CD14-positive monocyte (primary cell): ENCODE measurements at regions not wholly inside any gene's neighbourhood (a gene's known extent, or its start where the extent isn't known, plus 50 kb on each side); places are given as distances from the start of the nearest gene placed in this dataset.

Experiments
- DNase-seq, 3 donors: peaks; one replicate each; pipeline ENCODE4 v3.0.0-alpha.2; 2011 to 2022
- H2AFZ ChIP-seq: 2 replicates; pipeline ENCODE4 v1.6.0; 2012; ENCODE audit warnings: mild to moderate bottlenecking, low read depth, low read length, inconsistent platforms; ENCODE audit not compliant: insufficient read depth, poor library complexity, severe bottlenecking
- H3K27ac ChIP-seq, 2 donors: 1 replicate in 1 of 2; 2 replicates in 1 of 2; pipeline ENCODE4 v1.5.1; 2012 to 2013; ENCODE audit warnings: low read length in 2 of 2, control low read depth in 1 of 2, inconsistent platforms in 1 of 2, low read depth in 1 of 2, mild to moderate bottlenecking in 1 of 2
- H3K27me3 ChIP-seq, 2 donors: one replicate each; pipeline versions ENCODE4 v1.6.0 to v1.6.1; 2011 to 2013; ENCODE audit warnings: low read length in 2 of 2; ENCODE audit not compliant: control insufficient read depth in 2 of 2, insufficient read depth in 2 of 2
- H3K36me3 ChIP-seq, 2 donors: replicated peaks in 1 of 2; 1 replicate in 1 of 2; 2 replicates in 1 of 2; pipeline versions ENCODE4 v1.5.1 to v1.6.1; 2012 to 2013; ENCODE audit warnings: low read length in 2 of 2, control low read depth in 1 of 2, inconsistent platforms in 1 of 2, mild to moderate bottlenecking in 1 of 2; ENCODE audit not compliant: insufficient read depth in 2 of 2, control insufficient read depth in 1 of 2
- H3K4me1 ChIP-seq, 2 donors: 1 replicate in 1 of 2; 2 replicates in 1 of 2; pipeline versions ENCODE4 v1.5.1 to v1.6.1; 2012 to 2013; ENCODE audit warnings: low read length in 2 of 2, control low read depth in 1 of 2, inconsistent platforms in 1 of 2, mild to moderate bottlenecking in 1 of 2, moderate library complexity in 1 of 2; ENCODE audit not compliant: insufficient read depth in 2 of 2, control insufficient read depth in 1 of 2
- H3K4me2 ChIP-seq: replicated peaks from 2 replicates; pipeline ENCODE3; 2012; ENCODE audit warnings: low read length, moderate library complexity, mild to moderate bottlenecking; ENCODE audit not compliant: poor library complexity, severe bottlenecking; ENCODE audit errors: extremely low read depth
- H3K4me3 ChIP-seq, 3 experiments: fragments of 200-600 bp in 1 of 3; sonication (generic) in 1 of 3; replicated peaks in 1 of 3; 1 replicate in 2 of 3; 2 replicates in 1 of 3; pipeline ENCODE4 v1.5.1; 2011 to 2013; ENCODE audit warnings: low read length in 3 of 3, mild to moderate bottlenecking in 3 of 3, control low read depth in 2 of 3, low read depth in 2 of 3, inconsistent platforms in 1 of 3, moderate library complexity in 1 of 3
- H3K79me2 ChIP-seq: 2 replicates; pipeline ENCODE4 v1.6.0; 2012; ENCODE audit warnings: mild to moderate bottlenecking, control low read depth, inconsistent platforms, low read length, moderate library complexity; ENCODE audit not compliant: insufficient read depth
- H3K9ac ChIP-seq: 2 replicates; pipeline ENCODE4 v1.6.0; 2017; ENCODE audit warnings: low read length, mild to moderate bottlenecking; ENCODE audit not compliant: insufficient read depth, poor library complexity, severe bottlenecking
- H3K9me3 ChIP-seq, 2 donors: replicated peaks in 1 of 2; 1 replicate in 1 of 2; 2 replicates in 1 of 2; pipeline versions ENCODE4 v1.5.1 to v1.6.1; 2012 to 2013; ENCODE audit warnings: low read length in 2 of 2, control low read depth in 1 of 2; ENCODE audit not compliant: control insufficient read depth in 1 of 2, insufficient read depth in 1 of 2
- H4K20me1 ChIP-seq: 2 replicates; pipeline ENCODE4 v1.6.0; 2012; ENCODE audit warnings: mild to moderate bottlenecking, low read length, control low read depth, moderate library complexity; ENCODE audit not compliant: insufficient read depth
- H3K27ac Mint-ChIP-seq, 7 donors: one replicate each; pipeline ENCODE4 v1.8.0; 2020; ENCODE audit warnings: mild to moderate bottlenecking in 7 of 7, mixed read lengths in 7 of 7, moderate library complexity in 6 of 7, inconsistent platforms in 2 of 7
- H3K27me3 Mint-ChIP-seq, 3 donors: one replicate each; pipeline ENCODE4 v1.8.0; 2021 to 2022; ENCODE audit warnings: low read depth in 3 of 3, mild to moderate bottlenecking in 3 of 3, mixed read lengths in 3 of 3, moderate library complexity in 3 of 3, inconsistent platforms in 1 of 3
- H3K36me3 Mint-ChIP-seq, 2 donors: one replicate each; pipeline ENCODE4 v1.8.0; 2020; ENCODE audit warnings: mixed read lengths in 2 of 2, inconsistent platforms in 1 of 2, mild to moderate bottlenecking in 1 of 2
- H3K4me1 Mint-ChIP-seq: one replicate; pipeline ENCODE4 v1.8.0; 2020; ENCODE audit warnings: mild to moderate bottlenecking, mixed read lengths
- H3K4me3 Mint-ChIP-seq, 2 donors: one replicate each; pipeline ENCODE4 v1.8.0; 2020; ENCODE audit warnings: mild to moderate bottlenecking in 2 of 2, mixed read lengths in 2 of 2, moderate library complexity in 1 of 2
- H3K9me3 Mint-ChIP-seq, 7 donors: one replicate each; pipeline ENCODE4 v1.8.0; 2020 to 2022; ENCODE audit warnings: mixed read lengths in 7 of 7, mild to moderate bottlenecking in 6 of 7, moderate library complexity in 6 of 7, inconsistent platforms in 2 of 7
- CTCF ChIP-seq: fragments of 200-600 bp; IDR thresholded peaks from one replicate; pipeline ENCODE4 v1.8.0; 2022; ENCODE audit warnings: antibody characterized with exemption, mild to moderate bottlenecking
- WGBS: methylation state at CpG from one replicate; pipeline ENCODE4 v1.1.5; 2013; ENCODE audit warnings: missing lambda C conversion rate; ENCODE audit not compliant: insufficient coverage; 5-methylcytosine and 5-hydroxymethylcytosine counted together
- intact Hi-C, 2 donors: fragments of 100-400 bp; cut with micrococcal nuclease; formaldehyde crosslinking; loops; one replicate each; pipeline versions ENCODE4 v1.15.0 to v1.15.1; 2023

- no peak for TF ChIP-seq CTCF
- Histone ChIP-seq H3K9ac (no peak overlapping the region), H3K27ac (no peak overlapping the region), H3K36me3 (no peaks in the 10 kb centered on the region), H3K4me2 (no peak overlapping the region), H3K4me1 (peaks cover 8 to 11% of the 10 kb centered on the region in 2 donors), H3K79me2 (no peaks in the 10 kb centered on the region), H3K27me3 (no peaks in the 10 kb centered on the region), H3K4me3 (no peak overlapping the region), H4K20me1 (no peaks in the 10 kb centered on the region), H2AFZ (no peak overlapping the region), H3K9me3 (peaks cover 0 to 8% of the 10 kb centered on the region in 2 donors)
- H3K36me3 Mint-ChIP-seq, result no peaks in the 10 kb centered on the region
- intact Hi-C loops, result no loop called here
- H3K9me3 Mint-ChIP-seq, result peaks cover 0 to 10% (median 6%) of the 10 kb centered on the region in 7 donors
- no peak overlapping the region for H3K4me3 Mint-ChIP-seq
- no peak overlapping the region for H3K27ac Mint-ChIP-seq
- peaks cover 6 to 10% (median 7%) of the 10 kb centered on the region in 3 donors for H3K27me3 Mint-ChIP-seq
- peaks cover 15% of the 10 kb centered on the region for H3K4me1 Mint-ChIP-seq
- 71% methylated on average over 2 of the region's 2 CpGs for WGBS
- DNase-seq, result no peak
Observed at GRCh38 chr19:32201211-32201610, 144.2 kb upstream of the ZNF507 start.

DNA sequence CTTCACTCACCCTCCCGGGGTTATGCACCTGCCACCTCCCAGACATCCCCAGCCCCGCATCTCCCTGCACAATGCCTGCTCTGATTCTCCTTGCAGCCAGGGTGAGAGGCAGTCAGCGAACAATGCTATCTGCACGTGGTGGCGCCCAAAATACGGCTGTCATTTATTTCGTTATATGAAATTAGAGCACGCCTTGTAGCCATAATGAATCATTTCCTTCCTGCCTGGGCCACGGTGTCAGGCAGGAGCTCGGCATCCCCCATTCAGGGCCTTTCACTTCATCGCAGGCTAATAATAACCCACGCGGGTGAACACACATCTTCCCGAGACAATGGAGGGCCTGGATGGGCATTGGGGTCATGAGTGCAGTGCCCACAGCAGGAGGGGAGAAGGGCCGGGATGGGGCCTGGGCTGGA is 143.8 kb upstream of the ZNF507 start:
- peak overlapping the region in 1 of 2 donors; percentile 39 for H3K4me3 Mint-ChIP-seq

More for the DNA sequence above, 143.8 kb upstream of the ZNF507 start:
- no peak for DNase-seq
- intact Hi-C loops, result no loop called here
- Mint-ChIP-seq H3K27me3 (peaks cover 6 to 8% (median 7%) of the 10 kb centered on the region in 3 donors), H3K4me1 (peaks cover 15% of the 10 kb centered on the region), H3K36me3 (no peaks in the 10 kb centered on the region), H3K9me3 (peaks cover 0 to 5% (median 2%) of the 10 kb centered on the region in 7 donors), H3K27ac (peak overlapping the region in 2 of 7 donors; percentile 20 to 75)
- H3K4me3 ChIP-seq, result no peak overlapping the region
- no peaks in the 10 kb centered on the region for H3K27me3 ChIP-seq
- H3K27ac ChIP-seq, result no peak overlapping the region
- H3K9me3 ChIP-seq, result peaks cover 0 to 3% of the 10 kb centered on the region in 2 donors
- no peak overlapping the region for H2AFZ ChIP-seq
- H4K20me1 ChIP-seq, result no peaks in the 10 kb centered on the region
- H3K36me3 ChIP-seq, result no peaks in the 10 kb centered on the region
- H3K4me1 ChIP-seq, result peaks cover 8 to 11% of the 10 kb centered on the region in 2 donors
- H3K4me2 ChIP-seq, result peak overlapping the region; percentile 30
- no peaks in the 10 kb centered on the region for H3K79me2 ChIP-seq
- 3% methylated on average over 11 of the region's 15 CpGs for WGBS
- no peak for TF ChIP-seq CTCF
- peak overlapping the region; percentile 27 for H3K9ac ChIP-seq
